OCI-M1 (cell line): ENCODE measurements at regions not wholly inside any gene's neighbourhood (a gene's known extent, or its start where the extent isn't known, plus 50 kb on each side); places are given as distances from the start of the nearest gene placed in this dataset.
A peak's percentile ranks its signal among the peaks of the same experiment; 100 is the strongest.

Source experiments
- DNase-seq: peaks from one replicate; lab custom pipeline; 2025; lab: John Stamatoyannopoulos, UW

DNA sequence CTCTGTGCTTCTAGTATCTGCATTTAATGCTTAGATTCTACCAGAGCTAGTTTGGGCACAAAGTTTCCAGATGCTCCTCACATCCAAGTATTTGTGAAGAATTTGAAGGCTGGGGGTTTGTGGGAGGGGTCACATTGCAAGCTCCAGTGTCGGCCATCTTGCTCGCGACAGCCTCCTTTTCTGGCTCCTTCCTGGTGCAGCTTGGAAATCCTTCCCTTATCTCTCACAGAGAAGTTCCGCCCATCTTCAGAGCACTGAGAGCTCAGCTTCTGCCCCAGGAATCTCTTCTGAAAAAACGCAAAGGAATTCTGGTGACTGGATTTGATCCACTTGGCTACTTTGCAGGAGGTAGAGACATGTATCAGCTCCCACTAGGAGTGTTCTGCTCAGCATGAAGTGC lies 497.5 kb downstream of the TBC1D22A start:
- DNase-seq = peak; percentile 45

DNA sequence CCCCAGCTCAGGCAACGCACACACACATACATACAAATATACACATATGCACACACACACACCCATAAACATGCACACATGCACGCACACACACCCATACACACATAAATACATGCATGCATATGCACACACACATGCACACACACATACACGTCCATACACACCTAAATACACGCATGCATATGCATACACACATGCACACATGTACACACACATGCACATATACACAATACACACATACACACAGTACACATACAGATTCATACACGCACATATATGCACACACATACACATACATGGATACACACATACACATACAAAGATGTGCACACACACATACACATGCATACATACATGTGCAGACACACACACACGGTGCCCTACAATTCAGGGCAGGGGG lies 496.6 kb downstream of the TBC1D22A start:
- DNase-seq = no peak

DNA sequence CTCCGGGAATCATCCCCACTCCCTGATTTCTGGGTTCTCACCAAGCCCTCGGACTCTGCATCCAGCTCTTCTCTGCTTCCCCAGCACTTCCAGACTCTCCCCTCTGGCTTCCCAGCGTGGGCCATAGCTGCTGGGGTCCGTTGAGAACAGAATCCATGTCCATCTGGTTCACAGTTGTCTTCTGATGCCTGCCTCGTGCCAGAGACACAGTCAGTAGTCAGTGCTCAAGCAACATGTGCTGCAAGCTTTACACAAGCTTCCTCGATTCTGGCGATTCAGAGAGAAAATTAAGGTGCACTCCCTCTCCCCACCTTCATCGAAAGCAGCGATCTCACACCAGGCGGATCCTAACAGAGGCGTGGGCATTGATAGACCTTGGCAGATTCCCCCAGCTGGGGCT lies 495.5 kb downstream of the TBC1D22A start:
- no peak for DNase-seq

DNA sequence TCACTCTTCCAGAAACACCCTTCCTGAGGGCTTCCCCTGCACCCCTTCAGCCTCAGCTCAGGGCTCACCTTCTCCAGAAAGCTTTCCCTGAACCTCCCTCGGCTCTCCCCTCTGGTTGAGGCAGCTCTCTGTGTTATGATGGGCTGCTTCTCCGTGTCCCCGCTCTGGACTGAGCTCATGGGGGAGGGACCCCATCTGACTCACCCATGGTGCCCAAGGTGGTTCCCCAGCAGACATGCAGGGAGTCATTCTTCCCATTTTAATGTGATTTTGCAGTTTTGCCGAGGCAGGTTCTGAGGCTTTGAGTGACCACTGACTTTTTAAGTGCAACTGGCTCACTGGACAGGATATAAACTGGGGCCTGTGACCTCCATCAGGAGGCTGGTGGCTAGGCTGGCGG lies 495.1 kb downstream of the TBC1D22A start:
- no peak for DNase-seq

DNA sequence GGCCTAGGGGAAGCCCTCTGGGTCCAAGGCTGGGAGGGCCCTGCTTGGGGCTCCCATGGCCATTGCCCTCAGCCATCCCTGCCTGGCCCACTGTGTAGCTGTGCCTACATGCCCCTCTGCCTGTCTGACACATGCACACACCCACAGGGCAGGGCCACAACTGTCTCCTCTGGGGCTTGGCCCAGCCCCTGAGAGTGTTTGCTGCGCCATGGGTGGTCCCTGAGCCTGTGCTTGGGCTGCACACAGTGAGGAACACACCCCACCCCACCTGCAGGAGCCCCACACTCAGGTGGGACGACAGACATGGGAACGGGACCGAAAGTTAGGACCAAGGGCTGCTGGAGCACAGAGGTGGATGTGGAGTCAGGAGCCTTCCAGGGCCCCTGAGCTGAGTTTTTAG lies 489.5 kb downstream of the TBC1D22A start:
- DNase-seq = no peak

DNA sequence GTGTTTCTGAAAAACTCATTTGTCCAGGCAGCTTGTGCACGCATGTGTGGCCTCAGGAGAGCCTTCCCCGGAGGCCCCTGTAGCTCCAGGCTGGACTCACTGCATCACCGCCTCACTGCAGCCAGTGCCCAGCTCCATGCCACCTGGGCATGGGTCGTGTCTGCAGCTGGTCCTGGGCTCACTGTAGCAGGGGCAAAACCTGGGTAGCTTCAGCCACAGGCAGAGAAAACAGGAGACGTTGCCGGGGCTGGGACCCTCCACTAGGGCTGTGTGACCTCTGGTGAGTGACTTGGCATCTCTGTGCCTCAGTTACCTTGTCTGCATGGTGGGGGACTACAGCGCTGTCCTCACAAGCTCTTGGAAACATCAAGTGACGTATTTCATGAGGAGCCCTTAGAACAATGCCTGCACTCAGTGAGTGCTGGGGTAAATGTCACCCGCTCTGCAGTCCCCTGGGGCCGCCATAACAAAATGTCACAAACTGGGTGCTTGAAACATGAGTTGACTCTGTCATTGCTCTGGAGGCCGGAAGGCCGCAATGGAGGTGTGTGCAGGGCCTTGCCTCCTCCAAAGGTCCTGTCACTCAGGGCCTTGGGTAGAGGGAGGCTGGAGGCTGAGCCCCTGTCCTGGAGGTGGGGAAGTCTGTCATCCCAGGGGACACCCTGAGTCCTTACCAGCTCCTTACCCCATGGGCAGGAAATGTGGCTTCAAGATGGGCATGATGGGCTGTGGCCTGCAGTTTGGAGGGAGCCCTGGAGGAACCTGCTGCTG lies 488.7 kb downstream of the TBC1D22A start:
- DNase-seq = no peak

DNA sequence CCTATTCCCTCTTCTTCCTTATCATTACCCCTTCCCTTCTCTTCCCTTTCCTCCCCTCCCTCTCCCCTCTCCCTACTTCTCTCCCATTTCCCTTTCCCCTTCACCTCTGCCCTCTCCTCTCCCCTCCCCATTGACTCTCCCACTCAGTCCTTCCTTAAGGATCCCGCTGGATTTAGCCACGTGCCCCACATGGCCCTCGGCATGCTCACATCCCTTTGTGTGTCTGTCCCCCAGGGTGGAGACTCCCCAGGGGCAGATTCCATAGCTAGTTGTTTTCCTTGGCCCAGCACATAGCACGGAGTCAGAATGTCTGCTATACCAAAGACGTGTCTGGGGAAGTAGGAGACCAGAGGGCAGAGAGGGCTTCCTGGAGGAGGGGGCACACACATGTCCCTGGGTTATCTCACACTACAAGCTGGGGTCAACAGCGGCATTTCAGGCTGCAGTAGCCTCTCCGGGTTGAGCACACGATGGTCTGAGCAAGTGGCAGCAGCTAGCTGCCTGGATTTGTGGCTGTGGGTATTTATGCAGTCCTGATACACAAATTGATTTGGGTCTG lies 487.0 kb downstream of the TBC1D22A start:
- no peak for DNase-seq

DNA sequence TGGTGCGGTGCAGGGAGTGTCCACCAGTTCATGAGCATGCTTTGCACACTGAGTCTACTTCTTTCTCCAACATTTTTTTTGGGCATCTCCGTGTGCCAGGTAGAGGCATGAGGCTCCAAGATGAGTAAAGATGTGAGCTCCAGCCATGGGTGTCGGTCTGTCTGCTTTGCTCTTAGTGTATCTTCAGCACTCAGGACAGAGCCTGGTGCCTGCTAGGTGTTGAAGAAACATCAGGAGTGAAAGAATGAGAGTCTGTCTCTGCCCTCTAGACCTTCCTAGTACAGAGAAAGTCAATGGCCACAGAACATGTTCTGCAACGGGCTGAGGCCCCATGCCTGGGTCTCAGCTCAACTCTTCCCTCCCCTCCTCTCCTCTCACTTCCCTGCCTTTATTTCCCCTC lies 486.5 kb downstream of the TBC1D22A start:
- no peak for DNase-seq

DNA sequence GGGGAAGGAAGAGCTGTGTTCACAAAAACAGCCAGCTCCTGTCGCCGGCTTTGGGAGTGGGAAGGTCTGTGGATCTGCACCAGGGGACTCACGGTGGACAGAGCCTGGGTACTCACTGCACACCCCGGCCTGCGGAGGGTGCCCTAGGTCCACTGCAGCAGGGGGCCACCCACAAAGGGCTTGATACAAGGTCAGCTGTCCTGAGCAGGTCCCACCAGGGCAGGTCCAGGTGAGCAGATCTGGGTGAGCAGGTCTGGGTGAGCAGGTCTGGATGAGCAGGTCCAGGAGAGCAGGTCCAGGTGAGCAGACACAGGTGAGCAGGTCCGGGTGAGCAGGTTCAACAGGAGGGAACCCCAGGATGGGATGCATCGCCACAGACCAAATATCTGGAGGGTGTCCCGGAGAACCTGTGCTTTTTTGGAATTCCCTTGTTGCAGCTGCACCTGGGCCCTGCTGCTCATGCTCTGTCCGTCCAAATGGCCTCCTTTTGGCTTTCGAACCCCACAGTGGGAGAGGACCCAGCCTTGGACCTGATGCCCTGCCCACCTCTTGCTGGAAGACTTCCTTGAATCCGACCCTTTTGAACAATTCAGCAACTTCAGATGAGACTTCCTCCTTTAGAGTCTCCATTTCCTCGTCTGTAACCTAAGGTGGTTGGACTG lies 485.3 kb downstream of the TBC1D22A start:
- DNase-seq = no peak

DNA sequence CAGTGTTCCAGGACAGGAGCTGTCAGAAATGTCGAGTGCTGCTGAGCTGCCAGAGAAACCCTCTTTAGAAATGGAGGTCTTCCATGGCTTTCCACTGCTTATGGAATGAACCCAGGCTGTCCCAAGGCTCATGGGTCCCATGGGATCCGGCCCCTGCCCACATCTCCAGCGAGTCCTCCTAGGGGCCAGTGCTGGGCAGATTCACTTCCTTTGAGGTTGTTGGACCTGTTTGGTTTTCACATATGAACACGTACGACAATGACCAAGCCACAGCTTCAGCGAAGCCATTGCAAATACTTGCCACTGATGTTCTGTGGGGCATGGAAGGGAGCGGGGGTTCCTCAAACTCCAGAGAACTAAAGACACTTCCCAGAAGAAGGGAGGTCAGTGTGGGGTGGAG lies 483.3 kb downstream of the TBC1D22A start:
- DNase-seq = no peak

DNA sequence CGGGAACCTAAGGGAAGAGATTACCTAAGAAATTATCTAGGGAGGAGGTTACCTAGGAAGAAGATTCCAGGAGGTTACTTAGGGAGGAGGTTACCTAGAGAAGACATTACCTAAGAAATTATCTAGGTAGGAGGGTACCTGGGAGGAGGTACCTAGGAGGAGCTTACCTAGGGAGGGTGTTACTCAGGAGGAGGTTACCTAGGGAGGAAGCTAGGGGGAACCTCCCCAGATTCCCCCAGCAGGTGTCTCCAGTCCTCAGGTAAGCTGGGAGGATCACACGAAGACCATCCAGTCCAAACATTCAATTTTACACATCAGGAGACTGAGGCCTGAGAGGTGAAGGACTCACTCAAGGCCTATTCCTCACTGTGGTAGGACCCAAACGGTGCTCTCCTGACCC lies 482.8 kb downstream of the TBC1D22A start:
- DNase-seq = no peak

DNA sequence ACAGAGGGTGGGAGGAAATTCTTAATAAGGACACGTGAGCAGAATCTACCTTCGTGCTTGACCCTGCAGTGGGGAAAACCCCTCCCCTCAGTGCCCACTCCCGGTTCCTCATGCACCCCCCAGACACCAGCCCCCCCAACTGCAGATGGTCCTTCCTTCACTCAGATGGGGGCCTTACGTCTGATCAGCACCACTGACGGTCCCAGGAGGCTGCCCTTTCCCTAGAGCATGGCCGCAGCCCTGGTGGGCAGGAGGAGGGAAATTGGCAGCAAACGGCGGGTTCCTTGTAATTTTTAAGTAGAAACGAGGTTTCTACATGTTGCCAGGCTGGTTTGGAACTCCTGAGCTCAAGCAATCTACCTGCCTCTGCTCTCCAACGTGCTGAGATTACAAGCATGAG lies 477.7 kb downstream of the TBC1D22A start:
- no peak for DNase-seq

DNA sequence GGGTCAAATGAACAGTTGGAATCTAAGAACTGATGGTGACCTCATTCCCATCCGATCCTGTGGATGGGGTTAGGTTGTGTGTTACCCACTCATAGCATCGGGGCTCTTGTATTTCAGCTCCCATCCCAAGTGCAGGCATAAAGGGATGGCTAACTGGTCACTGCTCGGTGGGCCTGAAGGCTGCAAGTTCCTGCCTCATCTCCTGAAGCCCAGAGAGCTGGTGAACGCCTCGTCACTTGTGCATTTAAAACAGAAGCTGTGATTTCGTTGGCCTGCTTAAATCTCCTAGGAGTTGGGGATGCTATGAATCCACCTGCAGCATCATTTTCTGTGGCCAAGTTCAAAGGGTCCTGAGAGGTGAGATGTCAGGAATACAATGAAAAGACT lies 477.0 kb downstream of the TBC1D22A start:
- DNase-seq = no peak

DNA sequence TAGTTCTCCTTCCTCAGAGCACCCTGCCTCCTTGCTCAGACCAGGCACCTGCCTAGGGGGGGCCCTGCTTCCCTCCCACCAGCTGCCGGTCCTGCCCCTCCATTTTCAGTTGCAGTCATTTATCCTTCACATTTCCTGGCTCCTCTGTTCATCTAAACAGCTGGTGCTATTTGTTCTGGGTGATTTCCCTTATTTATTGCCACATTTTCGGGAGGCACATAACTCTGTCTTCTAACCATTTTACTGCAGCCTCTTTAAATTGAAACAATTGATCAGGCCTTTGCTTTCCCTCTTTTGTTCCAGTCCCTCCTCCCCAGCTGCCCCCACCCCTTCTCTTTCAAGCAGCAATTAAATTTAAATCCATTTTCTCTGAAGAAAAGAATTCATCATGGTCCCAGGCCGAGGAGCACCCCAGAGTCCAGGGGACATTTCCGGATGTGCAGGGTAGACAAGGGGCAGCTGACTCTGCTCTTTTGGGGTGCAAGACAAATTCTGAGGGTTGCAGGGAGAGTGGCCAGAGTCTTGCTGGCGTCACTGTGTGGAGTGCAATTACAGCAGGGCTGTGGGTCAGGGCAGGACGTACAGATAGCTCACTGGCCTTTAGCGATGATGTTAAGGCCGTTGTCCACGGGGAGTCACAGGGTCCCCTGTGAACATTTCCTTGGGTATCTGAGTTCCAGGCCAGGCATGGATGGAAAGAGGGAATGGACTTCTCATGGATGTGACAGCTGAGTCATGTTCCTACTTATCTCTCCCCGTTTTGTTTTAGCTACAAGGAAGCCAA lies 476.4 kb downstream of the TBC1D22A start:
- DNase-seq = no peak

DNA sequence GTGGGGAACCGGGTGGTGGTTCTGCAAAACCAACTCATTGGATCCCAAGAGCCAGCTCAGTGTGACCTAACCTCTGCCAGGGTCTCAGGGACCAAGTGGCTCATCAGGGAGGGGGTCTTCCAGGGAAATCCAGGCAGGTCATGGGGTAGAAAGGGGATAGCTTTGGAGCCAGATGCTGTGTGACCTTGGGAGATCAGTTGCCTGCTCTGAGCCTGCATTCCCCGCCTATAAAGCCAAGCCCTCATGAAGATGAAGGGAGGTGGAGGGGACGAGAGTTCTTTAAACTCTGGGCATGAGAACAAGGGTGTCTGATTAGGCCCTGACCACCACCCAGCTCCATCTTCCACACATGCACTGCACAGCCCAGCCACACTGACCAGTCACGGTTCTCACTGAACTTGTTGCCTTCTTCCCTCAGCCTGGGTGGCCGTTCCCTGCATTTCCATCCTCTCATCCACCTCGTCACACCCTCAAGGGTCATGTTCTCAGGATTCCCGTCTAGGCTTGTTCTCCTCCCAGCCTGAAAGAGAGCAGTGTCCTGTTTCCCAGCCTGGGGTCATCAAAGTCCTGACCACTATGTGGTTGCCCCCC lies 475.5 kb downstream of the TBC1D22A start:
- DNase-seq = no peak

DNA sequence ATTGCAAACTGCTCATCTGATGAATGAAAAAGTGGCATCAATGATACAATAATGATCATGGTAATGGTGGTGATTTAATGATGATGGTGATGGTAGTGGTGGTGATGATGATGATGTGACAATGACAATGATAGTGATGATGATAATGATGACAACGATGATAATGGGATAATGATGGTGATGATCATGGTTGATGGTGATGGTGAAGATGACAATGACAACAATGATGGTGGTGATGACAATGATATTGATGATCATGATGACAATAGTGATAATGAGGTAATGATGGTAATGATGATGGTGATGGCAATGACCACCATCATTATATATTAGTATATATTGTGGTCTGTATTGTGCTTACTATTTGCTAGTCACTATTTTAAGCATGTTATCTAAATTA lies 474.3 kb downstream of the TBC1D22A start:
- no peak for DNase-seq

DNA sequence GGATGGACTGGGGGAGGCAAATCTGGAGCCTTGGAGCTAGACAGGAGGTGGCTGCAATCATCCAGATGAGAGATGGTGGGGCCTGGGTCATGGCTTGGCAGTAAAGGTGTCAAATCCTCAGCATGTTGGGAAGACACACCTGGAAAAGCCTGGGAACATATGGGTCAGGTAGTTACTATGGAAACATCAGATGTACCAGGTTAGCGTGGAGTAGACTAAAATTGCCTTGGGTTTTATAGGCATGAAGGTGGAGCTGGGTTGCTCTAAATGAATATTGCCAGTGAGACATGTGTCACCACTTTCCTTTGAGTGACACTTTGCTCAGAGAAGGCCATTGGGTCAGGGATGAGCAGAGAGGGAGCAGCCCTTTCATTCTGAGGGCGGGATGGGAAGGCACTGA lies 473.7 kb downstream of the TBC1D22A start:
- no peak for DNase-seq

DNA sequence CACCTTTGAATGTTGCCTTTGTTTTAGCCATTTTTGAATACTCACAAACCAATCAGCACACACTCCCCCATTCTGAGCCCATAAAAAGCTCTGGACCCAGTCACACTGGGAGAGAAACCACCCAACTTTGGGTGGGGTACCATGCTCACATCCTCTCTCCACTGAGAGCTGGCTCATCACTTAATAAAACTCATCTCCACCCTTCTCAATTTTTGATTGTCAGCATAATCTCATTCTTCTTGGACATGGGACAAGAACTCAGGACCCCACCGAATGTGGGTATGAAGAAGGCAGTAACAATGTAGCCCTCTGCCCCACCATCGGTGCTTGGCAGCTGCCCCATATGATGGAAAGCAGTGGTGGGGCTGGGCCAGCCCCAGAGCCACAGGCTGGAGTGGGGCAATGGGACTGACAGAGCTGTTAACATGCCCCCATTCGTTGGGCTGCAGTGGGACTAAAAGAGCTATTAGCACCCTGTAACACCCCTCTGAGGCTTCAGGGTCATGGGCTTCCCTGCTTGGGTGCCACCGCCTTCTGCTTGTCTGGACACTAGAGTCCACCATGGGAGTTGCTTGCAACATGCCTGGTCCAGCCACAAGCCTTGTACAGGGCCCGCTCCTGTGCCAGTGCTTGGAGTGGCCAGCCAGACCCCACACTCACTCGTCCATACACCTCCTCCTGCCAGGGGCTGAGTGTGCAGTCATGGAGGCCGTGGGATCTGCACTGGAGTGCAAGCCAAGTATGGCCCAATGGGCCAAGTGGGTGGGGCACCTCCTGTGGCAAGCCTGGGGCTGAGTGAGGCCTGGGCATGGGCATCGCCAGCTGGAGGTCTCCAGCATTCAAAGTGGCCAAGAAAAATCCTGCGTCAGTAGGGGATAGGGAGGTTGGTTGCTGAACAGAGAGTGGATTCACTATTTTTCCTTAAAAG lies 471.1 kb downstream of the TBC1D22A start:
- no peak for DNase-seq

DNA sequence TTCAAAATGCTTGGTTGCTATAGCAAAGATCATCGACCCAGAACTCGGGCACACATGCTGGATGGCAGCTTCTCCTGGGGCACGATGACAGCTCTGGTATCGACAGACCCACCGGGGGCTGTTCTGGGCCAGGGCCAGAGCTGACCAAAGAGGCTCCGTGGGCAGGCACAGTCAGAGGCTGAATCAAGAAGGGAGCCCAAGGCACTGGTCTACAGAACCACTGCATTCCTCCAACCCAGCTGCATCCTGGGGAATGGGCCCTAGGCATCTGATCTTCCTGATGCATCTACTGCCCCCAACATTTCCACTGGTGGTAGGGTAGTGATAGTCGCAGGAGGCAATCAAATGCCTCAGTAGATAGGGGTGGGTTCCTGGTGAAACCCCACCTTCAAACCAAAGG lies 470.3 kb downstream of the TBC1D22A start:
- no peak for DNase-seq

DNA sequence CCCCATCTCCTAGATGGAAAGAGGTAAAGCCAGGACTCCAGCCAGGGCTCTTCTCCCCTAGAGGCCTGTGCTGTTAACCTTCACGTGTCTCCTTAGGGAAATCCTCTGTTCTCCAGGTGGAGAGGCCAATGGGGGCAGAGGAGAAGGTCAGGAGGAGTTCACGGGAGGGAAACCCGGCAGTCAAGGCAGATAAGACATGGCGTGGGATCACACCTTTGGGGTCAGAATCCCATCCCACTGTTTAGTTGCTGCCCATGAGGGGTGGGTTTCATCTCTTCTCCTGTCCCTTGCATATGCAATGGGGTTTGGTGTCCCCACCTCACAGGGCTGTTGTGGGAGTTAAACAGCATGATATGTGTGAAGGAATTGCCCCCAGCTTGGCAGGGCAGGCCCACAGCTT lies 469.7 kb downstream of the TBC1D22A start:
- DNase-seq = no peak

DNA sequence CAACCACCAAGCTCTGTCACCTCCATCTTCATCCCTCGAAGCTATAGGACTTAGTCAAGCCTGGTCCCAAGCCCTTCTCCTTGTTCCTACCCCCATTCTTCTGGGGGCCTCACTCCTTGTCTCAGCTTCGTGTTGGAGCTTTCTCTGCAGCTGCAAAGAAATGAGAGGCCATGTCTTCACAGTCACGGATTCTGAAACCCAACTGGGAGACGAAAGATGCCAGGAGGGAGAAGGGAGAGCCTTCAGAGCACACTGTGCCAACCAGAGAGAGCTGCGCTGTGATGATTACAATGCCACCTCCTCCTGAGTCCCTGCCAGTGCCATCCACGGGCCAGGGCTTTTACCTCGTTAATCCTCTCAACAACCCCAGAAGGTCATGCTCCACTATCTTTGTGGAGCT lies 469.3 kb downstream of the TBC1D22A start:
- DNase-seq = no peak
